ENCODE measurements at regions not wholly inside any gene's neighbourhood (a gene's known extent, or its start where the extent isn't known, plus 50 kb on each side); places are given as distances from the start of the nearest gene placed in this dataset.

GRCh38 chrY:8594657-8595056, 742.6 kb upstream of the TSPY4 start:
- no peak overlapping the region for H2AFZ ChIP-seq (ENCODE audit: low read length)
- H3K4me2 ChIP-seq (ENCODE audit: extremely low read depth, insufficient read depth, low read length), result no peak overlapping the region
- H3K79me2 ChIP-seq (ENCODE audit: control insufficient read depth, insufficient read depth, low read length), result no peaks in the 10 kb centered on the region
- H3K27ac ChIP-seq (ENCODE audit: insufficient read depth, low read length), result no peak overlapping the region
- H3K9ac ChIP-seq (ENCODE audit: insufficient read depth, low read length), result no peak overlapping the region
- no peak overlapping the region for H3K4me3 ChIP-seq (replicated peaks in 1 of 4; ENCODE audit: control extremely low read depth in 1 of 4, insufficient read depth in 1 of 4, low read depth in 3 of 4, low read length in 4 of 4)
- TF ChIP-seq CTCF (conservative IDR thresholded peaks at IDR 0.05 in 1 of 2, IDR thresholded peaks at IDR 0.05 in 1 of 2; ENCODE audit: low read depth in 1 of 2, low read length in 2 of 2) (no peak), EZH2 (IDR thresholded peaks at IDR 0.05; ENCODE audit: low read length, missing control alignments) (no peak)
- DNase-seq (ENCODE audit: low read depth in 2 of 2), result no peak
- no peaks in the 10 kb centered on the region for H3K27me3 ChIP-seq (ENCODE audit: control insufficient read depth, insufficient read depth, low read length)
- H3K9me3 ChIP-seq (ENCODE audit: control insufficient read depth, insufficient read depth, low read depth, low read length), result no peaks in the 10 kb centered on the region
- H3K36me3 ChIP-seq (ENCODE audit: control insufficient read depth, insufficient read depth, low read length), result no peaks in the 10 kb centered on the region
- no peaks in the 10 kb centered on the region for H3K4me1 ChIP-seq (ENCODE audit: control insufficient read depth, extremely low read depth, insufficient read depth, low read length)
- H4K20me1 ChIP-seq (ENCODE audit: control insufficient read depth, extremely low read depth, insufficient read depth, low read length), result no peaks in the 10 kb centered on the region

- DNase-seq (ENCODE audit: low read depth in 2 of 2), result no peak
- H4K20me1 ChIP-seq (ENCODE audit: control insufficient read depth, extremely low read depth, insufficient read depth, low read length), result no peaks in the 10 kb centered on the region
- H2AFZ ChIP-seq (ENCODE audit: low read length), result no peak overlapping the region
- no peaks in the 10 kb centered on the region for H3K27me3 ChIP-seq (ENCODE audit: control insufficient read depth, insufficient read depth, low read length)
- no peaks in the 10 kb centered on the region for H3K4me1 ChIP-seq (ENCODE audit: control insufficient read depth, extremely low read depth, insufficient read depth, low read length)
- H3K9ac ChIP-seq (ENCODE audit: insufficient read depth, low read length), result no peak overlapping the region
- no peaks in the 10 kb centered on the region for H3K9me3 ChIP-seq (ENCODE audit: control insufficient read depth, insufficient read depth, low read depth, low read length)
- TF ChIP-seq EZH2 (IDR thresholded peaks at IDR 0.05; ENCODE audit: low read length, missing control alignments) (no peak), CTCF (conservative IDR thresholded peaks at IDR 0.05 in 1 of 2, IDR thresholded peaks at IDR 0.05 in 1 of 2; ENCODE audit: low read depth in 1 of 2, low read length in 2 of 2) (no peak)
- no peak overlapping the region for H3K4me2 ChIP-seq (ENCODE audit: extremely low read depth, insufficient read depth, low read length)
- no peaks in the 10 kb centered on the region for H3K79me2 ChIP-seq (ENCODE audit: control insufficient read depth, insufficient read depth, low read length)
- H3K4me3 ChIP-seq (replicated peaks in 1 of 4; ENCODE audit: control extremely low read depth in 1 of 4, insufficient read depth in 1 of 4, low read depth in 3 of 4, low read length in 4 of 4), result no peak overlapping the region
- no peak overlapping the region for H3K27ac ChIP-seq (ENCODE audit: insufficient read depth, low read length)
- no peaks in the 10 kb centered on the region for H3K36me3 ChIP-seq (ENCODE audit: control insufficient read depth, insufficient read depth, low read length)
Measured at GRCh38 chrY:8599141-8599540, 738.1 kb upstream of the TSPY4 start.

- Histone ChIP-seq H3K4me2 (ENCODE audit: extremely low read depth, insufficient read depth, low read length) (no peak overlapping the region), H3K4me3 (replicated peaks in 1 of 4; ENCODE audit: control extremely low read depth in 1 of 4, insufficient read depth in 1 of 4, low read depth in 3 of 4, low read length in 4 of 4) (no peak overlapping the region), H3K79me2 (ENCODE audit: control insufficient read depth, insufficient read depth, low read length) (no peaks in the 10 kb centered on the region), H3K27me3 (ENCODE audit: control insufficient read depth, insufficient read depth, low read length) (no peaks in the 10 kb centered on the region), H3K36me3 (ENCODE audit: control insufficient read depth, insufficient read depth, low read length) (no peaks in the 10 kb centered on the region), H3K9me3 (ENCODE audit: control insufficient read depth, insufficient read depth, low read depth, low read length) (no peaks in the 10 kb centered on the region), H3K9ac (ENCODE audit: insufficient read depth, low read length) (no peak overlapping the region), H4K20me1 (ENCODE audit: control insufficient read depth, extremely low read depth, insufficient read depth, low read length) (no peaks in the 10 kb centered on the region), H3K4me1 (ENCODE audit: control insufficient read depth, extremely low read depth, insufficient read depth, low read length) (no peaks in the 10 kb centered on the region), H2AFZ (ENCODE audit: low read length) (no peak overlapping the region), H3K27ac (ENCODE audit: insufficient read depth, low read length) (no peak overlapping the region)
- DNase-seq (ENCODE audit: low read depth in 2 of 2), result no peak
- TF ChIP-seq CTCF (conservative IDR thresholded peaks at IDR 0.05 in 1 of 2, IDR thresholded peaks at IDR 0.05 in 1 of 2; ENCODE audit: low read depth in 1 of 2, low read length in 2 of 2) (no peak), EZH2 (IDR thresholded peaks at IDR 0.05; ENCODE audit: low read length, missing control alignments) (no peak)
Measured at GRCh38 chrY:8610620-8611019, 726.6 kb upstream of the TSPY4 start.
